ENCODE measurements at regions not wholly inside any gene's neighbourhood (a gene's known extent, or its start where the extent isn't known, plus 50 kb on each side); places are given as distances from the start of the nearest gene placed in this dataset.

DNA sequence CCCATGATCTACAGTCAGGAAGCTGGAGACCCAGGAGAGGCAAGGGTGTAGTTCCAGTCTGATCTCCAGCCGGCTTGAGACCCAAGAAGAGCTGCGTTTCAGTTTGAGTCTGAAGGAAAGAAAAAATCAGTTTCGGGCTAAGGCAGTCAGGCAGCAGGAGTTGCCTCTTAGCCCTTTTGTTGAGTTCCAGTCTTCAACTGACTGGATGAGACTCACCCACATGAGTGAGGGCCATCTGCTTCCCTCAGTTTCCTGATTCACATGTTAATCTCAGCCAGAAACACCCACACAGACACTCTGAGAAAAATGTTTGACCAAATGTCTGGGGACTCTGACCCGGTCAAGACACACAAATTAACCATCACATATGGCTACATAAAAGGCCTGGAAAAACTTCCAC is 73.6 kb upstream of the ELOVL6 start:
- TF ChIP-seq, protein P1, sequence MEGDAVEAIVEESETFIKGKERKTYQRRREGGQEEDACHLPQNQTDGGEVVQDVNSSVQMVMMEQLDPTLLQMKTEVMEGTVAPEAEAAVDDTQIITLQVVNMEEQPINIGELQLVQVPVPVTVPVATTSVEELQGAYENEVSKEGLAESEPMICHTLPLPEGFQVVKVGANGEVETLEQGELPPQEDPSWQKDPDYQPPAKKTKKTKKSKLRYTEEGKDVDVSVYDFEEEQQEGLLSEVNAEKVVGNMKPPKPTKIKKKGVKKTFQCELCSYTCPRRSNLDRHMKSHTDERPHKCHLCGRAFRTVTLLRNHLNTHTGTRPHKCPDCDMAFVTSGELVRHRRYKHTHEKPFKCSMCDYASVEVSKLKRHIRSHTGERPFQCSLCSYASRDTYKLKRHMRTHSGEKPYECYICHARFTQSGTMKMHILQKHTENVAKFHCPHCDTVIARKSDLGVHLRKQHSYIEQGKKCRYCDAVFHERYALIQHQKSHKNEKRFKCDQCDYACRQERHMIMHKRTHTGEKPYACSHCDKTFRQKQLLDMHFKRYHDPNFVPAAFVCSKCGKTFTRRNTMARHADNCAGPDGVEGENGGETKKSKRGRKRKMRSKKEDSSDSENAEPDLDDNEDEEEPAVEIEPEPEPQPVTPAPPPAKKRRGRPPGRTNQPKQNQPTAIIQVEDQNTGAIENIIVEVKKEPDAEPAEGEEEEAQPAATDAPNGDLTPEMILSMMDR (IDR thresholded peaks at IDR 0.05) = no peak
- TF ChIP-seq, protein P2, sequence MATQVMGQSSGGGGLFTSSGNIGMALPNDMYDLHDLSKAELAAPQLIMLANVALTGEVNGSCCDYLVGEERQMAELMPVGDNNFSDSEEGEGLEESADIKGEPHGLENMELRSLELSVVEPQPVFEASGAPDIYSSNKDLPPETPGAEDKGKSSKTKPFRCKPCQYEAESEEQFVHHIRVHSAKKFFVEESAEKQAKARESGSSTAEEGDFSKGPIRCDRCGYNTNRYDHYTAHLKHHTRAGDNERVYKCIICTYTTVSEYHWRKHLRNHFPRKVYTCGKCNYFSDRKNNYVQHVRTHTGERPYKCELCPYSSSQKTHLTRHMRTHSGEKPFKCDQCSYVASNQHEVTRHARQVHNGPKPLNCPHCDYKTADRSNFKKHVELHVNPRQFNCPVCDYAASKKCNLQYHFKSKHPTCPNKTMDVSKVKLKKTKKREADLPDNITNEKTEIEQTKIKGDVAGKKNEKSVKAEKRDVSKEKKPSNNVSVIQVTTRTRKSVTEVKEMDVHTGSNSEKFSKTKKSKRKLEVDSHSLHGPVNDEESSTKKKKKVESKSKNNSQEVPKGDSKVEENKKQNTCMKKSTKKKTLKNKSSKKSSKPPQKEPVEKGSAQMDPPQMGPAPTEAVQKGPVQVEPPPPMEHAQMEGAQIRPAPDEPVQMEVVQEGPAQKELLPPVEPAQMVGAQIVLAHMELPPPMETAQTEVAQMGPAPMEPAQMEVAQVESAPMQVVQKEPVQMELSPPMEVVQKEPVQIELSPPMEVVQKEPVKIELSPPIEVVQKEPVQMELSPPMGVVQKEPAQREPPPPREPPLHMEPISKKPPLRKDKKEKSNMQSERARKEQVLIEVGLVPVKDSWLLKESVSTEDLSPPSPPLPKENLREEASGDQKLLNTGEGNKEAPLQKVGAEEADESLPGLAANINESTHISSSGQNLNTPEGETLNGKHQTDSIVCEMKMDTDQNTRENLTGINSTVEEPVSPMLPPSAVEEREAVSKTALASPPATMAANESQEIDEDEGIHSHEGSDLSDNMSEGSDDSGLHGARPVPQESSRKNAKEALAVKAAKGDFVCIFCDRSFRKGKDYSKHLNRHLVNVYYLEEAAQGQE (IDR thresholded peaks at IDR 0.05; ENCODE audit: insufficient read depth in 1 of 2, low read depth in 2 of 2, low read length in 1 of 2) = no peak
